ENCODE measurements at regions not wholly inside any gene's neighbourhood (a gene's known extent, or its start where the extent isn't known, plus 50 kb on each side); places are given as distances from the start of the nearest gene placed in this dataset.

GRCh38 chr5:165903835-165904234 lies 2387.6 kb upstream of the WWC1 start:
- BruUV-seq (replicated peaks), result no TSS peak
- H3K9me3 ChIP-seq (ENCODE audit: low read length), result no peaks in the 10 kb centered on the region
- no peaks in the 10 kb centered on the region for H3K9me2 ChIP-seq (ENCODE audit: insufficient read depth, low read length)
- POLR2A ChIA-PET, result no interaction called here
- no peak overlapping the region for H3K27ac ChIP-seq (ENCODE audit: low read depth, low read length, poor library complexity, severe bottlenecking)
- H3K79me2 ChIP-seq (ENCODE audit: insufficient read depth, low read depth, low read length), result no peaks in the 10 kb centered on the region
- DNase-seq (ENCODE audit: low spot score), result no peak
- TF ChIP-seq CTCF (conservative IDR thresholded peaks at IDR 0.05; ENCODE audit: low read length) (no peak), EZH2phosphoT487 (IDR thresholded peaks at IDR 0.05; ENCODE audit: borderline replicate concordance, low read depth, low read length) (no peak)
- H3K36me3 ChIP-seq (ENCODE audit: insufficient read depth, low read length), result no peaks in the 10 kb centered on the region
- H3K4me1 ChIP-seq (ENCODE audit: insufficient read depth, low read length, poor library complexity, severe bottlenecking), result no peaks in the 10 kb centered on the region
- intact Hi-C loops (cut with micrococcal nuclease; ENCODE audit: unreplicated experiment), result no loop called here
- H3K4me2 ChIP-seq (ENCODE audit: low read length), result no peak overlapping the region
- no peak overlapping the region for H2AFZ ChIP-seq (ENCODE audit: low read length)
- H3K4me3 ChIP-seq (ENCODE audit: low read depth, low read length, poor library complexity, severe bottlenecking), result no peak overlapping the region
- CTCF ChIA-PET (ENCODE audit: unreplicated experiment), result no interaction called here
- no peaks in the 10 kb centered on the region for H4K20me1 ChIP-seq (ENCODE audit: insufficient read depth, low read length)

- H3K9me2 ChIP-seq (ENCODE audit: insufficient read depth, low read length), result no peaks in the 10 kb centered on the region
- DNase-seq (ENCODE audit: low spot score), result no peak
- no peak overlapping the region for H2AFZ ChIP-seq (ENCODE audit: low read length)
- H3K27ac ChIP-seq (ENCODE audit: low read depth, low read length, poor library complexity, severe bottlenecking), result no peak overlapping the region
- no peak overlapping the region for H3K4me2 ChIP-seq (ENCODE audit: low read length)
- no peak overlapping the region for H3K4me3 ChIP-seq (ENCODE audit: low read depth, low read length, poor library complexity, severe bottlenecking)
- CTCF ChIA-PET (ENCODE audit: unreplicated experiment), result no interaction called here
- no peaks in the 10 kb centered on the region for H3K36me3 ChIP-seq (ENCODE audit: insufficient read depth, low read length)
- no peaks in the 10 kb centered on the region for H4K20me1 ChIP-seq (ENCODE audit: insufficient read depth, low read length)
- H3K9me3 ChIP-seq (ENCODE audit: low read length), result no peaks in the 10 kb centered on the region
- no peaks in the 10 kb centered on the region for H3K4me1 ChIP-seq (ENCODE audit: insufficient read depth, low read length, poor library complexity, severe bottlenecking)
- H3K79me2 ChIP-seq (ENCODE audit: insufficient read depth, low read depth, low read length), result no peaks in the 10 kb centered on the region
- intact Hi-C loops (cut with micrococcal nuclease; ENCODE audit: unreplicated experiment), result no loop called here
- TF ChIP-seq CTCF (conservative IDR thresholded peaks at IDR 0.05; ENCODE audit: low read length) (no peak), EZH2phosphoT487 (IDR thresholded peaks at IDR 0.05; ENCODE audit: borderline replicate concordance, low read depth, low read length) (no peak)
- no TSS peak for BruUV-seq (replicated peaks)
- POLR2A ChIA-PET, result no interaction called here
Observed at GRCh38 chr5:165906871-165907270, 2384.6 kb upstream of the WWC1 start.

DNA sequence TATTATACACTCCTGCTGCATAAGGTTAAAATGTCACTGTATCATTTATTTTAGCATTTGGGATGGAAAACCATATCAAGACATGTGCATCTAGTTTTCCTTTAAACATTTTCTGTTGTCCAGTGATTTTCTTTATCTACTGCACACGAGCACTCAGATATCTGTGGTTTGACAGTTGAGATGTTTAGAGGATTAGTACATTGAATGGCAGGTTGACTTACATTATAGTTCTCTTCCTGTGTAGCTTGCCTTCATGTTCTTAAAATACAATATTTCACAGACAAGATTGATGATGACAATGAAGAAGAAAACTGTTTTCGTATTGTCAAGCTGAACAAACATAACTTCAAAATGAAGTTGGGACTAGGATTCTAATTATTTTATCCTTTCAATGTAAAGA lies 2378.4 kb upstream of the WWC1 start:
- H3K4me2 ChIP-seq (ENCODE audit: low read length), result no peak overlapping the region
- CTCF ChIA-PET (ENCODE audit: unreplicated experiment), result no interaction called here
- H3K4me1 ChIP-seq (ENCODE audit: insufficient read depth, low read length, poor library complexity, severe bottlenecking), result no peaks in the 10 kb centered on the region
- H4K20me1 ChIP-seq (ENCODE audit: insufficient read depth, low read length), result no peaks in the 10 kb centered on the region
- no peak for DNase-seq (ENCODE audit: low spot score)
- no peak overlapping the region for H3K27ac ChIP-seq (ENCODE audit: low read depth, low read length, poor library complexity, severe bottlenecking)
- no peak overlapping the region for H3K4me3 ChIP-seq (ENCODE audit: low read depth, low read length, poor library complexity, severe bottlenecking)
- no peaks in the 10 kb centered on the region for H3K9me2 ChIP-seq (ENCODE audit: insufficient read depth, low read length)
- no peak for TF ChIP-seq CTCF (conservative IDR thresholded peaks at IDR 0.05; ENCODE audit: low read length)
- TF ChIP-seq EZH2phosphoT487 (IDR thresholded peaks at IDR 0.05; ENCODE audit: borderline replicate concordance, low read depth, low read length), result no peak
- H3K79me2 ChIP-seq (ENCODE audit: insufficient read depth, low read depth, low read length), result no peaks in the 10 kb centered on the region
- POLR2A ChIA-PET, result interaction anchor here (1.1 kb wide), 1 partner anchor 21 kb away, joined by 4 read pairs; no protein-coding TSS in a partner anchor
- no peaks in the 10 kb centered on the region for H3K36me3 ChIP-seq (ENCODE audit: insufficient read depth, low read length)
- no peak overlapping the region for H2AFZ ChIP-seq (ENCODE audit: low read length)
- H3K9me3 ChIP-seq (ENCODE audit: low read length), result no peaks in the 10 kb centered on the region
- intact Hi-C loops (cut with micrococcal nuclease; ENCODE audit: unreplicated experiment), result no loop called here
- BruUV-seq (replicated peaks), result no TSS peak
